Loucy (cell line): ENCODE measurements at regions not wholly inside any gene's neighbourhood (a gene's known extent, or its start where the extent isn't known, plus 50 kb on each side); places are given as distances from the start of the nearest gene placed in this dataset.

Source experiments
- EZH2phosphoT487 ChIP-seq: fragments of 200-600 bp; IDR thresholded peaks from 2 replicates; pipeline ENCODE4 v1.6.1; 2018; ENCODE audit warnings: antibody characterized with exemption, mild to moderate bottlenecking, moderate library complexity, borderline replicate concordance
- TF ChIP-seq, protein P1 (sequence below): fragments of 200-600 bp; sonication (generic); conservative IDR thresholded peaks from 2 replicates; pipeline ENCODE4 v1.5.1; 2014; ENCODE audit warnings: mild to moderate bottlenecking, antibody characterized with exemption, low read length

- TF ChIP-seq, protein P1, sequence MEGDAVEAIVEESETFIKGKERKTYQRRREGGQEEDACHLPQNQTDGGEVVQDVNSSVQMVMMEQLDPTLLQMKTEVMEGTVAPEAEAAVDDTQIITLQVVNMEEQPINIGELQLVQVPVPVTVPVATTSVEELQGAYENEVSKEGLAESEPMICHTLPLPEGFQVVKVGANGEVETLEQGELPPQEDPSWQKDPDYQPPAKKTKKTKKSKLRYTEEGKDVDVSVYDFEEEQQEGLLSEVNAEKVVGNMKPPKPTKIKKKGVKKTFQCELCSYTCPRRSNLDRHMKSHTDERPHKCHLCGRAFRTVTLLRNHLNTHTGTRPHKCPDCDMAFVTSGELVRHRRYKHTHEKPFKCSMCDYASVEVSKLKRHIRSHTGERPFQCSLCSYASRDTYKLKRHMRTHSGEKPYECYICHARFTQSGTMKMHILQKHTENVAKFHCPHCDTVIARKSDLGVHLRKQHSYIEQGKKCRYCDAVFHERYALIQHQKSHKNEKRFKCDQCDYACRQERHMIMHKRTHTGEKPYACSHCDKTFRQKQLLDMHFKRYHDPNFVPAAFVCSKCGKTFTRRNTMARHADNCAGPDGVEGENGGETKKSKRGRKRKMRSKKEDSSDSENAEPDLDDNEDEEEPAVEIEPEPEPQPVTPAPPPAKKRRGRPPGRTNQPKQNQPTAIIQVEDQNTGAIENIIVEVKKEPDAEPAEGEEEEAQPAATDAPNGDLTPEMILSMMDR, result no peak
- no peak for TF ChIP-seq EZH2phosphoT487
These were observed 101.7 kb downstream of the SNX19 start for GRCh38 chr11:130814440-130815096.
